HG02759 (cell line): ENCODE measurements at regions not wholly inside any gene's neighbourhood (a gene's known extent, or its start where the extent isn't known, plus 50 kb on each side); places are given as distances from the start of the nearest gene placed in this dataset.
A peak's percentile ranks its signal among the peaks of the same experiment; 100 is the strongest.

Source experiments
- ATAC-seq: cut with Tn5 transposase; IDR thresholded peaks from one replicate; pipeline ENCODE4 v1.9.1; 2021; ENCODE audit warnings: mild to moderate bottlenecking, moderate library complexity; ENCODE audit not compliant: unreplicated experiment

DNA sequence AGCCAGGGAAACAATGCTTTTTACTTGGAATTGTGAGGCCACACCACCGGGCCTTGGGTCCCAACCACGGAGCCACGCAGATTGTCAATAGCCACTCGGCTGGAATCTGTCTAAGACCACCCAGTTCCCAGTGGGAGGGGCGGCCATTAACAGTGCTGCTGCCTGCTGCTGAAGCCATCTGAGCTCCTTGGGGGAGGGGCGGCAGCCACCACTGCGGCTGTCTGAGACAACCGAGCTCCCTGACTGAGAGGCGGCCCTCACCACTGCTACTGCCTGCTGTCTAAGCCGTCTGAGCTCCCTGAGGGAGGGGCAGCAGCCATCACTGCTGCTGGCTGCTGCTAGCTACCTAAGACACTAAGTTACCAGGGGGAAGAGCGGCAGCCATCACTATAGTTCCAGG, 64.3 kb downstream of the DMRTA2 start:
- no peak for ATAC-seq

DNA sequence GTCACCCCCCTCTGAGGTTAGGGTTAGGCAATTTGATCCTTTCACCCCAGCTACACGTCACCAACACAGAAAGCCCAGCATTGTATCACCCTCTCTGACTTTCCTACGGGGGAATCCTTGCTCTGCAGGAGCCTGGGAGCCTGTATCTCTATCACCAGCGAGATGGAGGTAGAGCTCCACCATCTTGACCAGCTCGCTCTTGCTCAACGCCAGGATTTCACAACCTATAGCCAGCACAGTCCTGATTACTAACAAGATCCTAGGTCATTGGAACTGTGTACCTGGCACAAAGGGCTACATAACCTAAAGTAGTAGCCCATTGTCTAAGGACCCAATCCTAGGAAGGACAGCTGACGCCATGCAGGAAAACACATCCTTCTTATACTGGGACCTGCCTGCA, 66.1 kb downstream of the DMRTA2 start:
- no peak for ATAC-seq

- no peak for ATAC-seq
Observed at GRCh38 chr1:50354813-50355212, 68.4 kb downstream of the DMRTA2 start.

DNA sequence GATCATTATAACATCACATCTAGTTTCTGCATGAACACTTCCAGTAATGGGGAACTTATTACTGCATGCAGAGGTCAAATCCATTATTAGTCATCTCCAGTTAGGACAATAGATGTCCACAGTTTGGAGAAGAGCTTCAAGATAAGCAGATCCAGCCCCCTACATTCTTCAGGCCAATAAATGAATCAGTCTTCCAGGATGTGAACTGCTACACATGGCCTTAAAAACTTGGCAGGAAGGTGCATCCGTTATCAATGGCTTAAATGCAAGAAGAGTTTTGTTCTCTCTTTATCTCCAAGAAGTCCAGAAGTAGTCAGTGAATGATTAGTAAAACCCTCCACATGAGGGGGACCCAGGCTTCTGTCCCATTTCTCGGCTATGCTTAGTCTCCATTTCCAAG, 70.8 kb downstream of the DMRTA2 start:
- no peak for ATAC-seq

DNA sequence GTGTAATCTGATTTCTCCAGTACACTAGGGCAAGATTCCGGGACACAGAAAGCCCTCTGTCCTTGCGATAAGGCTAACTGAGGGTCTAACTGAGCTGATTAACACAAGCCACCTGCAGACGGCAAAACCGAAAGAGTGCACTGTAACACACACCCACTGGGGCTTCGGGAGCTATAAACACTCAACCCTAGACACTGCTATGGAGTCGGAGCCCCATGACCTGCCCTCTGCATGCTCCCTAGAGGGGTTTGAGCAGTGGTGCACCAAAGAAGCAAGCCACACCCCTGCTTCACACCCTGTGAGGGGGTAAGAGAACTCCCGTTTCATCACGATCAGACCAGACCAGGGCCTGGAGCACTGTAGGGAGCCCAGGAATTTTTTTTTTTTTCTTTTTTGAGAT, 72.4 kb downstream of the DMRTA2 start:
- ATAC-seq, result no peak

DNA sequence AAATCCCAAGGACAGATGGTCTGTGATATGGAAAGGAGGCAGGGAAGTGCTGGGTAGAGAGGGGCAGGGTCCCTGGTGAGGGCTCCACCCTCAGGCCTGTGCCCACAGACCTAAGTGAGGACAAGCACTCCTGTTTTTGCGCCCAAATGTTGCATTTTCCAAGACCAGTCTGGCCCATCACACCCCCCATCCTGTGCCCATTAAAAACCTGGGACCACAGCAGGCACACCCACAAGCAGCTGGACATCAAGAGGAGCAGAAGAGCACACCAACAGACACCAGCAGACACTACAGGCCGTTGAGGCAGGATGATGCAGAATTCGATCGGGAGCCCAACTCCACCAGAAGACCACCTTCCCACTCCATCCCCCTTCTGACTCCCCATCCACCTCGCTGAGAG, 72.8 kb downstream of the DMRTA2 start:
- ATAC-seq, result no peak

DNA sequence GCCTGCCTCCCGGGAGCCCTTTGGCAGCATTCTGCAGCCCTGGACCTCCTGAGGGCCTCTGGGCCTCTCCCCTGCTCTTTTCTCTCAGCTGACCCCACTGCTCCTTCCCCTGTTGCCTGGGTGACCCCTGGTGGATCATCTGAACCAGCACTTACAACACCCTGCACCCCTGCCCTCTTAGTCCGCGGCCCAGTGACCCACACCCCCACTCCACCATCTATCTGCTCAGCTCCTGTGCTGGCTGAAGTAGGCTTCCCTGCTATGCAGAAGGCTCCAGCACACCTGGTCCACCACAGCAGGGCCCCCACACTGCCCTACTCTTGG, 74.0 kb downstream of the DMRTA2 start:
- no peak for ATAC-seq

DNA sequence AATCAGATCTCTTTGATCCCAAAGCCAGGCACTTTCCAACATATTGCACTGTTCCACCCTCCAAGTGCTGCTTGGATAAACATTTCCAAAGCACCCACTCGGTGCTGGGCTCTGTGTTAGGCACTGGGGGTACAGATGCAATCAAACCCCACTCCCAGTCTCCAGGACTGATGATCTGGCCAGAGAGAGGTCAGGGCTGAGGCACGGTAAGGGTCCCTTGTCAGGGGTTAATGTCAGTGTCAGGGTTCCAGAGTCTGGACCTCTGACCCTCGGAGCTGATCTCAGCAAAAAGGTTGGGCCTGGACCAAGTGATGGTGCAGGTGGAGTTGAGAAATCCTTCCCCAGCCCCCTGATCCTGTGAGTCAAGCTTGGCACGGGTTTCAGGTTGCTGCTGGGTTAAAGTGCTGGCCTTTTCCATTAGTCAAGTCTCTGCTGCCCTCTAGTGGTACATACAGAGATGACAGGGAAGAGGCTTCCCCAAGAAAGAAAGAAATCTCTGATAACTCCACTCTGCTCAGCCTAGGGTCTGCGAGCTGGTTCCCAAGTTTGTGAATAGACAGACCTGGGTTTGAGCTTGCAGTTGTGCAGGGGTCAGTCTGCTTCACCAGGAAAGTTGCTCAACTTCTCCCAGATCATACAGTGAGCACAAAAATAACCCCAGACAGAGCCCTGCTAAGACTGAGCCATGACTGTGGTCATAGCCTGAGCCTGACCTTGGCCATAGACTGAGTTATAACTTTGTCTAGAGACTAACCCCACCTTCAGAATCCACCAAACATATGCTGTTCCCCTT, 74.6 kb downstream of the DMRTA2 start:
- peak; percentile 79 for ATAC-seq

DNA sequence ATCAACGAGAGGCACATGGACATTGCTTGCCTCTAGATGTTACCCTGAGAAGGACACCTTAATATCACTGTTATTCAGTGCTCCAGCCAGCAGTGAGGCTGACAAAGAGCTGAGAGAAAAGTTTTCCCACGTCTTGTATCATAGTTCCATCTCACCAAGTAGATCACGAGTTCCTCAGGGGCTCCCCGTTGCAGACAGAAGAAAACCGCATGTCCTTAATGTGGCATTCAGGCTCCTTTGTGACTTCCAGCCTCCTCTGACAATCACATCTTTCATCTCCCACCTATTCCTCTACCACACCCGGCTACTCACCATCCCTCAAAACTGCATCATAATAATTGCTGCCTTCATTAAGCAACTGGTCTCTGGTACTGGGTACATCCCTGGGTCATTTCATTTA, 75.3 kb downstream of the DMRTA2 start:
- no peak for ATAC-seq

- no peak for ATAC-seq
Observed at GRCh38 chr1:50346621-50347020, 76.6 kb downstream of the DMRTA2 start.

DNA sequence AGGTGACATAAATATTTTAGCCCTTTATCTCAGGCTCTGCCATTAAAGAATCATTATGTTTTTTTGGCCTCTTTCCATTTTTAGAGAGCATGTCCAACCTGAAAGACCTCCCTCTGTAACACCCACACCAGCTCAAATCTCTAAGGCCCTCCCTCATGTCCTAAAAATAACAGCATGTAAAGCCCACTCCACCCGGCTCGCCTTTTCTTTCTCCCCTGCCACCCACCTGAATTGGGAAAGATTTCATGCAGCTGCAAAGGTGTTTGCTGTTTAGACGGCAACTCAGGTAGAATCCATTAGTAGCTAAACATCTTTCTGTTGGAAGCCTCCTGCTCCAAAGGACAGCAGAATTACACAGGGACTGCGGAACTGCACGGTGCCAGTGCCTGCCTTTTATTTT, 79.9 kb downstream of the DMRTA2 start:
- ATAC-seq, result no peak

DNA sequence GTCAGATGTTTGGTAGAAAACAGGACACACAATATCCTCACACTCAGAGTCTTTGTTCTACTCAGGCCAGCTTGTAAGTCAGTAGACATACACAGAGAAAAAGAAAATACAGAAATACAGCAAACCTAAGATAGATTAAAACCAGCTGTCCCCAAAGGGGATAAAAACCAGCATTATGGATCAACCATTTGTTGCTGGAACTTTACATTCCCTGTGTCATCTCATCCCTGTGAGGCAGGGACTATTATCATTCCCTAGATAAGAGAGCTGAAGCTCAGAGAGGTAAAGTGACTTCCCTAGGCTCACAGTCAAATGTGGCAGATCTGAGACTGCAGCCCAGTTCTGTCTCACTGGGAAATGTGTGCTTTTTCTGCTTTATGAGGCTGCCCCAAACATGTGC, 80.7 kb downstream of the DMRTA2 start:
- ATAC-seq, result no peak

- no peak for ATAC-seq
Observed at GRCh38 chr1:50335036-50335435, 88.2 kb downstream of the DMRTA2 start.

GRCh38 chr1:50333595-50333974, 89.7 kb downstream of the DMRTA2 start:
- ATAC-seq, result peak; percentile 93

GRCh38 chr1:50332941-50333594, 90.2 kb downstream of the DMRTA2 start:
- ATAC-seq, result peak; percentile 76

DNA sequence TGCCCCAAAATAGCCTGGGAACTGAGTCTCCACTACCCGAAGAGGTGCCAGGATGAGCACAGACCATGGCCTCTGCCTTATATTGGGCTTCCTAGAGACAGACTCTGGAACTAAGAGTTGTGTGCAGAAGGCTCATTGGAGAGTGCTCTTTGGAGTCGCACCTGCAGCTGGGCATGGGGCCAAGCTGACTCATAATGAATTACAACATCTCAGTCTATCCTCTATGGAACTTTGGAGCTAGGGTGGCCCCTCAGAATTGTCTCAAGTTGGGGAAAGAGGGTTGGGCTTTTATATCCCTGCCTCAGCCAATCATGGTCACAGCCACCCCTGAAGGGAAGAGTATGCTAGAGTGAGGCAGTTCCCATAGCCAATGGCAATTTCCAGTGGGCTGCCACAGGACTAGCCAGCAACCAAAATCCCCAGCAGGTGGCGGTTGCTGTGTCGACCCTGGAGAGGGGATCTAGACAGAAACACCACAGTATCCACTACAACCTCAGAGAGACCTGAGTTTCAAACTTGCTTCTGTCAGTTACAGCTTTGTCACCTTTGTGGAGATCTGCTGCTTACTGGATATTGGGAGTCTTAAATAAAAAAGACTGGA, 93.8 kb downstream of the DMRTA2 start:
- no peak for ATAC-seq

- no peak for ATAC-seq
Observed at GRCh38 chr1:50328552-50328951, 94.7 kb downstream of the DMRTA2 start.

GRCh38 chr1:50326026-50326425, 97.2 kb downstream of the DMRTA2 start:
- ATAC-seq, result no peak

- no peak for ATAC-seq
Observed at GRCh38 chr1:50322579-50322978, 100.7 kb downstream of the DMRTA2 start.

DNA sequence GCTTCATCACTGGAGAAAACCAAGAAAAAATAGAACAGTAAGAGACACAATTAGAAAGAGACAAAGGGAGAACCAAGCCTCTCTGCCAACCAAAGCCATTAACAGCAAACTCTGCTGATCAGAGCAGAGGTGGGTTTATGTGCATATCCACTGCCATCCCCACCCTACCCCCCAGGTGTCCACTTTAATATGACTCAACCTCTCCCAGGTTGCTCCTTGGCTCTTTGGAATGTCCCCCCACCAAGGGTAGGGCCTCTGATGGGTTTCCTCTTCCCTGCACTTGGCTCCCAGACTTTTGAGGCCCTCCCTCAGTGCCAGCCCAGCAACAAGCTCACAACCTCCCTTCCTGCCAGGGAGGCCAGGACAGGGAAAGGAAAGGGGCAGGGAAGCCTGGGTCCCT, 104.8 kb downstream of the DMRTA2 start:
- ATAC-seq, result no peak

DNA sequence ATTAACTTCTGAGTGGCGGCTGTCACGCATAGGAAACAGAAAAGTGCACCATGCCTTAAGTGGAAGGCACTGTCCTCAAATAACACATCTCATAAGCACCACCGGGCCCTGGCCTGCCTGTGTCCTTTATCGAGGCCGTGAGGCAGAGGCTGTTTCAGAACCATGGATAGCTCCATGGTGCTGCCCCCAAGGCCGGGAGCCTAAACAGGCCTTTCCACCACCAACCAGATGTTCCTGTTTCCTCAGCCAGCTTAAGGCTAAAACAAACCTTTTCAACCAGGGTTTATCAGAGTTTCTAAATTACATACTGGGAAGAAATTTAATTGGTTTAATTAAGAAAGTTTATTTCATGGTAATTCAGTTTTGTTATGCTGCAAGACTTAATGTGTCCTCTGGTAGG, 114.4 kb downstream of the DMRTA2 start:
- peak; percentile 44 for ATAC-seq

DNA sequence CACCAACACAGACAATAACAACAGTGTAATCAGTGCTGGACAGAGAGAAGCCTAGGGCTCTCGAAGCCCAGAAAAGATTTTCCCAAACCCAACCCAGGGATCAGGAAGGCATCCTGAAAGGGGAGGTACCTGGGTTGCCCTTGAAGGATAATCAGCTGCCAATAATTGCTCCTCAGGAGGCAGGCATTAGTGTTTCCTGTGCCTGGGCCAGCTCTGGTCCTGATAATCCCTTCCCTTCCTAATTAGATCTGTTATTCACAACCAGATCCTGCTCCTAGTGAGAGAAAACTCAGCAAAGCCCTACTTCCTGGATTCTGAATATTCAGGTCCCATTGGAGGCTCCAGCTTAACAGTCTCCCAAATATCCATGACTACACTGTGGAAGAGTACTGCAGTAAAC, 117.4 kb downstream of the DMRTA2 start:
- ATAC-seq, result no peak
